H1 (cell line): ENCODE measurements at regions not wholly inside any gene's neighbourhood (a gene's known extent, or its start where the extent isn't known, plus 50 kb on each side); places are given as distances from the start of the nearest gene placed in this dataset.

Experiments used
- CTCF ChIA-PET: fragments of 300-600 bp; sonication (Branson Sonifier 250); formaldehyde crosslinking; loops from one replicate; lab custom pipeline; 2021; ENCODE audit not compliant: partially characterized antibody; lab: Charles Lee
- POLR2A ChIA-PET: fragments of 300-600 bp; sonication (Branson Sonifier 250); formaldehyde crosslinking; loops from one replicate; lab custom pipeline; 2021; ENCODE audit warnings: inconsistent platforms; ENCODE audit not compliant: partially characterized antibody; lab: Charles Lee
- DNase-seq, 2 experiments: peaks; one replicate each; pipeline versions ENCODE4 v3.0.0 to v3.0.0-alpha.2; 2010 to 2022; ENCODE audit warnings: low spot score in 2 of 2, low read depth in 1 of 2, mixed read lengths in 1 of 2
- FAIRE-seq: peaks from 2 replicates; lab custom pipeline; 2011; peaks lifted over from hg19 to GRCh38; lab: Jason Lieb, UNC
- H2AFZ ChIP-seq: 2 replicates; pipeline ENCODE4 v1.8.1; 2012; ENCODE audit warnings: low read length, inconsistent platforms
- H2AK5ac ChIP-seq: 2 replicates; pipeline ENCODE4 v1.6.1; 2013; ENCODE audit warnings: low read depth, low read length
- H2BK120ac ChIP-seq: replicated peaks from 2 replicates; pipeline ENCODE3; 2013; ENCODE audit warnings: low read depth, low read length, inconsistent platforms
- H2BK12ac ChIP-seq: 2 replicates; pipeline ENCODE4 v1.6.1; 2013; ENCODE audit warnings: low read depth, low read length
- H2BK15ac ChIP-seq: 2 replicates; pipeline ENCODE4 v1.6.1; 2013; ENCODE audit warnings: low read length
- H2BK20ac ChIP-seq: 2 replicates; pipeline ENCODE4 v1.6.1; 2013; ENCODE audit warnings: low read length
- H2BK5ac ChIP-seq: 2 replicates; pipeline ENCODE4 v1.6.1; 2013; ENCODE audit warnings: low read depth, low read length
- H3K14ac ChIP-seq: 2 replicates; pipeline ENCODE4 v1.6.1; 2013; ENCODE audit warnings: inconsistent platforms; ENCODE audit not compliant: insufficient read length
- H3K18ac ChIP-seq: 2 replicates; pipeline ENCODE4 v1.6.1; 2013; ENCODE audit warnings: low read length; ENCODE audit errors: extremely low read depth
- H3K23ac ChIP-seq: 2 replicates; pipeline ENCODE4 v1.6.1; 2013; ENCODE audit warnings: inconsistent platforms; ENCODE audit not compliant: insufficient read length
- H3K23me2 ChIP-seq: 2 replicates; pipeline ENCODE4 v1.6.1; 2013; ENCODE audit warnings: low read depth, low read length
- H3K27ac ChIP-seq: 2 replicates; pipeline ENCODE4 v1.6.1; 2011; ENCODE audit warnings: low read depth, low read length, inconsistent platforms
- H3K27me3 ChIP-seq, 4 experiments: replicated peaks in 1 of 4; 1 replicate in 1 of 4; 2 replicates in 3 of 4; pipeline versions ENCODE4 v1.6.1 to v1.8.1; 2011 to 2013; ENCODE audit warnings: low read length in 3 of 4, mild to moderate bottlenecking in 3 of 4, inconsistent platforms in 2 of 4, mixed read lengths in 2 of 4, moderate library complexity in 1 of 4; ENCODE audit not compliant: control insufficient read depth in 3 of 4, insufficient read depth in 3 of 4; ENCODE audit errors: extremely low read depth in 1 of 4
- H3K36me3 ChIP-seq, 4 experiments: 2 replicates each; pipeline versions ENCODE4 v1.6.1 to v1.8.1; 2011 to 2013; ENCODE audit warnings: mild to moderate bottlenecking in 4 of 4, low read length in 3 of 4, moderate library complexity in 2 of 4, control low read depth in 1 of 4, inconsistent platforms in 1 of 4; ENCODE audit not compliant: insufficient read depth in 4 of 4, control insufficient read depth in 2 of 4
- H3K4ac ChIP-seq: replicated peaks from 2 replicates; pipeline ENCODE3; 2013; ENCODE audit warnings: low read length, low read depth, mixed read lengths, inconsistent platforms; ENCODE audit not compliant: insufficient read length
- H3K4me1 ChIP-seq, 4 experiments: replicated peaks in 1 of 4; 1 replicate in 1 of 4; 2 replicates in 3 of 4; pipeline versions ENCODE4 v1.6.1 to v1.8.1; 2011 to 2013; ENCODE audit warnings: low read length in 3 of 4, inconsistent platforms in 2 of 4, mixed read lengths in 1 of 4; ENCODE audit not compliant: insufficient read depth in 4 of 4, control insufficient read depth in 3 of 4
- H3K4me2 ChIP-seq, 2 experiments: 2 replicates each; pipeline versions ENCODE4 v1.6.1 to v1.8.1; 2011 to 2013; ENCODE audit warnings: low read depth in 2 of 2, low read length in 2 of 2, control low read depth in 1 of 2, inconsistent platforms in 1 of 2, mild to moderate bottlenecking in 1 of 2; ENCODE audit not compliant: insufficient read depth in 1 of 2
- H3K4me3 ChIP-seq, 4 experiments: fragments of 200-600, 300-600 bp in 1 of 4; sonication (generic), shearing (Covaris generic), sonication (Bioruptor Twin) in 1 of 4; 2 replicates each; pipeline versions ENCODE4 v1.5.1 to v1.8.1; 2011 to 2016; ENCODE audit warnings: low read length in 4 of 4, low read depth in 3 of 4, control low read depth in 2 of 4, inconsistent platforms in 2 of 4, mild to moderate bottlenecking in 2 of 4, mixed read lengths in 1 of 4, moderate library complexity in 1 of 4; ENCODE audit not compliant: insufficient read depth in 2 of 4; ENCODE audit errors: extremely low read depth in 1 of 4
- H3K56ac ChIP-seq: replicated peaks from 2 replicates; pipeline ENCODE3; 2013; ENCODE audit warnings: low read depth, mild to moderate bottlenecking, mixed read lengths, low read length, inconsistent platforms; ENCODE audit not compliant: insufficient read length
- H3K79me1 ChIP-seq: 2 replicates; pipeline ENCODE4 v1.6.1; 2013; ENCODE audit warnings: low read depth, low read length, control low read depth
- H3K79me2 ChIP-seq, 2 experiments: 2 replicates each; pipeline versions ENCODE4 v1.6.1 to v1.8.1; 2012 to 2013; ENCODE audit warnings: low read length in 2 of 2, mild to moderate bottlenecking in 2 of 2, inconsistent platforms in 1 of 2; ENCODE audit not compliant: insufficient read depth in 2 of 2, control insufficient read depth in 1 of 2
- H3K9ac ChIP-seq, 4 experiments: replicated peaks in 1 of 4; 1 replicate in 1 of 4; 2 replicates in 3 of 4; pipeline versions ENCODE4 v1.6.1 to v1.8.1; 2011 to 2013; ENCODE audit warnings: low read depth in 3 of 4, low read length in 3 of 4, control low read depth in 2 of 4, mild to moderate bottlenecking in 2 of 4, moderate library complexity in 2 of 4, inconsistent platforms in 1 of 4; ENCODE audit errors: extremely low read depth in 1 of 4
- H3K9me3 ChIP-seq, 2 experiments: 2 replicates each; pipeline versions ENCODE4 v1.6.1 to v1.8.1; 2012 to 2013; ENCODE audit warnings: mild to moderate bottlenecking in 2 of 2, moderate library complexity in 2 of 2, control low read depth in 1 of 2, inconsistent platforms in 1 of 2, low read depth in 1 of 2, low read length in 1 of 2, mixed read lengths in 1 of 2; ENCODE audit not compliant: insufficient read depth in 2 of 2
- H4K20me1 ChIP-seq, 2 experiments: replicated peaks in 1 of 2; 2 replicates each; pipeline versions ENCODE3 to v1.8.1; 2011 to 2013; ENCODE audit warnings: inconsistent platforms in 2 of 2, low read length in 2 of 2, mild to moderate bottlenecking in 1 of 2; ENCODE audit not compliant: insufficient read depth in 2 of 2, control insufficient read depth in 1 of 2
- H4K5ac ChIP-seq: 2 replicates; pipeline ENCODE4 v1.6.1; 2013; ENCODE audit warnings: low read length, low read depth, mixed read lengths, inconsistent platforms; ENCODE audit not compliant: insufficient read length
- H4K8ac ChIP-seq: 2 replicates; pipeline ENCODE4 v1.8.0; 2013; ENCODE audit warnings: mild to moderate bottlenecking, moderate library complexity, low read length, inconsistent platforms; ENCODE audit not compliant: insufficient read depth; ENCODE audit errors: extremely low read depth
- H4K91ac ChIP-seq: replicated peaks from 2 replicates; pipeline ENCODE3; 2013; ENCODE audit warnings: low read length, mixed read lengths, inconsistent platforms; ENCODE audit not compliant: insufficient read length
- CHD7 ChIP-seq: fragments of 300-600 bp; sonication (generic); IDR thresholded peaks from 2 replicates; pipeline ENCODE4 v1.7.1; 2012; ENCODE audit warnings: low read length, moderate library complexity, mild to moderate bottlenecking, inconsistent platforms; ENCODE audit not compliant: insufficient replicate concordance
- SUZ12 ChIP-seq: fragments of 200-600 bp; sonication (generic); IDR thresholded peaks from 2 replicates; pipeline ENCODE4 v1.6.1; 2012; ENCODE audit warnings: mild to moderate bottlenecking, inconsistent platforms, low read length, moderate library complexity, mixed read lengths

- H3K9me3 ChIP-seq: no peaks in the 10 kb centered on the region
- no peak overlapping the region for H3K4ac ChIP-seq
- no peak overlapping the region for H3K56ac ChIP-seq
- no peaks in the 10 kb centered on the region for H3K79me2 ChIP-seq
- H2BK120ac ChIP-seq: no peak overlapping the region
- no peaks in the 10 kb centered on the region for H4K20me1 ChIP-seq
- no peaks in the 10 kb centered on the region for H3K79me1 ChIP-seq
- no peaks in the 10 kb centered on the region for H3K23me2 ChIP-seq
- no peak overlapping the region for H4K5ac ChIP-seq
- H2AK5ac ChIP-seq: no peak overlapping the region
- no peak overlapping the region for H2AFZ ChIP-seq
- no peak overlapping the region for H3K18ac ChIP-seq
- H4K8ac ChIP-seq: no peak overlapping the region
- H3K4me1 ChIP-seq: no peaks in the 10 kb centered on the region
- no peak overlapping the region for H3K4me2 ChIP-seq
- H2BK12ac ChIP-seq: no peak overlapping the region
- DNase-seq (no peak), FAIRE-seq (no peak)
- no peak overlapping the region for H4K91ac ChIP-seq
- no peak overlapping the region for H3K23ac ChIP-seq
- no peak overlapping the region for H3K4me3 ChIP-seq
- no peak overlapping the region for H2BK20ac ChIP-seq
- no peak overlapping the region for H3K14ac ChIP-seq
- no peak overlapping the region for H3K27ac ChIP-seq
- H2BK15ac ChIP-seq: no peak overlapping the region
- H3K27me3 ChIP-seq: no peaks in the 10 kb centered on the region
- CTCF ChIA-PET: no interaction called here
- H2BK5ac ChIP-seq: no peak overlapping the region
- H3K36me3 ChIP-seq: no peaks in the 10 kb centered on the region
- POLR2A ChIA-PET: no interaction called here
- no peak overlapping the region for H3K9ac ChIP-seq
- no peak for TF ChIP-seq SUZ12
- no peak for TF ChIP-seq CHD7
Observed at GRCh38 chr2:187058198-187058597, 209.2 kb upstream of the ZSWIM2 start.
